ENCODE measurements at regions not wholly inside any gene's neighbourhood (a gene's known extent, or its start where the extent isn't known, plus 50 kb on each side); places are given as distances from the start of the nearest gene placed in this dataset.

- ChIA-PET CTCF (no interaction called here), POLR2A (no interaction called here)
- H3K4me1 ChIP-seq (ENCODE audit: control extremely low read depth in 1 of 4, control insufficient read depth in 4 of 4, insufficient read depth in 4 of 4, low read length in 3 of 4) = no peaks in the 10 kb centered on the region
- no peaks in the 10 kb centered on the region for H3K9me3 ChIP-seq (ENCODE audit: control extremely low read depth in 1 of 5, control insufficient read depth in 4 of 5, insufficient read depth in 2 of 5, low read depth in 1 of 5, low read length in 4 of 5)
- H3K36me3 ChIP-seq (ENCODE audit: control insufficient read depth in 4 of 4, insufficient read depth in 4 of 4, low read length in 3 of 4) = no peaks in the 10 kb centered on the region
- no peak overlapping the region for H3K27ac ChIP-seq (ENCODE audit: insufficient read depth in 1 of 2, low read depth in 1 of 2, low read length in 2 of 2, poor library complexity in 1 of 2, severe bottlenecking in 2 of 2)
- no peaks in the 10 kb centered on the region for H3K27me3 ChIP-seq (replicated peaks in 2 of 5; ENCODE audit: control insufficient read depth in 4 of 5, insufficient read depth in 5 of 5, low read length in 4 of 5)
- no peak for DNase-seq
- H3K4me3 ChIP-seq (ENCODE audit: control insufficient read depth in 1 of 7, extremely low read depth in 1 of 7, insufficient read depth in 4 of 7, low read depth in 2 of 7, low read length in 6 of 7) = no peak overlapping the region
- WGBS (ENCODE audit: insufficient coverage) = 58% methylated on average over 1 of the region's 2 CpGs
These were observed 362.3 kb upstream of the ZFP42 start for GRCh38 chr4:187633245-187633644.

GRCh38 chr4:187656959-187657358 is 338.6 kb upstream of the ZFP42 start:
- no peaks in the 10 kb centered on the region for H3K36me3 ChIP-seq (ENCODE audit: control insufficient read depth in 4 of 4, insufficient read depth in 4 of 4, low read length in 3 of 4)
- no peaks in the 10 kb centered on the region for H3K4me1 ChIP-seq (ENCODE audit: control extremely low read depth in 1 of 4, control insufficient read depth in 4 of 4, insufficient read depth in 4 of 4, low read length in 3 of 4)
- H3K4me3 ChIP-seq (ENCODE audit: control insufficient read depth in 1 of 7, extremely low read depth in 1 of 7, insufficient read depth in 4 of 7, low read depth in 2 of 7, low read length in 6 of 7) = no peak overlapping the region
- DNase-seq = no peak
- no peaks in the 10 kb centered on the region for H3K27me3 ChIP-seq (replicated peaks in 2 of 5; ENCODE audit: control insufficient read depth in 4 of 5, insufficient read depth in 5 of 5, low read length in 4 of 5)
- H3K9me3 ChIP-seq (ENCODE audit: control extremely low read depth in 1 of 5, control insufficient read depth in 4 of 5, insufficient read depth in 2 of 5, low read depth in 1 of 5, low read length in 4 of 5) = no peaks in the 10 kb centered on the region
- ChIA-PET POLR2A (no interaction called here), CTCF (no interaction called here)
- H3K27ac ChIP-seq (ENCODE audit: insufficient read depth in 1 of 2, low read depth in 1 of 2, low read length in 2 of 2, poor library complexity in 1 of 2, severe bottlenecking in 2 of 2) = no peak overlapping the region

- H3K27me3 ChIP-seq (replicated peaks in 2 of 5; ENCODE audit: control insufficient read depth in 4 of 5, insufficient read depth in 5 of 5, low read length in 4 of 5) = no peaks in the 10 kb centered on the region
- no peak overlapping the region for H3K27ac ChIP-seq (ENCODE audit: insufficient read depth in 1 of 2, low read depth in 1 of 2, low read length in 2 of 2, poor library complexity in 1 of 2, severe bottlenecking in 2 of 2)
- CTCF ChIA-PET = no interaction called here
- no peaks in the 10 kb centered on the region for H3K4me1 ChIP-seq (ENCODE audit: control extremely low read depth in 1 of 4, control insufficient read depth in 4 of 4, insufficient read depth in 4 of 4, low read length in 3 of 4)
- DNase-seq = no peak
- H3K9me3 ChIP-seq (ENCODE audit: control extremely low read depth in 1 of 5, control insufficient read depth in 4 of 5, insufficient read depth in 2 of 5, low read depth in 1 of 5, low read length in 4 of 5) = no peaks in the 10 kb centered on the region
- no peaks in the 10 kb centered on the region for H3K36me3 ChIP-seq (ENCODE audit: control insufficient read depth in 4 of 4, insufficient read depth in 4 of 4, low read length in 3 of 4)
- no peak overlapping the region for H3K4me3 ChIP-seq (ENCODE audit: control insufficient read depth in 1 of 7, extremely low read depth in 1 of 7, insufficient read depth in 4 of 7, low read depth in 2 of 7, low read length in 6 of 7)
- WGBS (ENCODE audit: insufficient coverage) = 79% methylated on average over 3 of the region's 4 CpGs
- POLR2A ChIA-PET = no interaction called here
These were observed 332.5 kb upstream of the ZFP42 start for GRCh38 chr4:187663076-187663475.

GRCh38 chr4:187664011-187664410 is 331.6 kb upstream of the ZFP42 start:
- Histone ChIP-seq H3K36me3 (ENCODE audit: control insufficient read depth in 4 of 4, insufficient read depth in 4 of 4, low read length in 3 of 4) (no peaks in the 10 kb centered on the region), H3K4me3 (ENCODE audit: control insufficient read depth in 1 of 7, extremely low read depth in 1 of 7, insufficient read depth in 4 of 7, low read depth in 2 of 7, low read length in 6 of 7) (no peak overlapping the region), H3K9me3 (ENCODE audit: control extremely low read depth in 1 of 5, control insufficient read depth in 4 of 5, insufficient read depth in 2 of 5, low read depth in 1 of 5, low read length in 4 of 5) (no peaks in the 10 kb centered on the region), H3K27me3 (replicated peaks in 2 of 5; ENCODE audit: control insufficient read depth in 4 of 5, insufficient read depth in 5 of 5, low read length in 4 of 5) (no peaks in the 10 kb centered on the region), H3K4me1 (ENCODE audit: control extremely low read depth in 1 of 4, control insufficient read depth in 4 of 4, insufficient read depth in 4 of 4, low read length in 3 of 4) (no peaks in the 10 kb centered on the region), H3K27ac (ENCODE audit: insufficient read depth in 1 of 2, low read depth in 1 of 2, low read length in 2 of 2, poor library complexity in 1 of 2, severe bottlenecking in 2 of 2) (no peak overlapping the region)
- POLR2A ChIA-PET = no interaction called here
- WGBS (ENCODE audit: insufficient coverage) = 100% methylated on average over 2 of the region's 5 CpGs
- CTCF ChIA-PET = no interaction called here
- no peak for DNase-seq

- Histone ChIP-seq H3K27me3 (replicated peaks in 2 of 5; ENCODE audit: control insufficient read depth in 4 of 5, insufficient read depth in 5 of 5, low read length in 4 of 5) (no peaks in the 10 kb centered on the region), H3K9me3 (ENCODE audit: control extremely low read depth in 1 of 5, control insufficient read depth in 4 of 5, insufficient read depth in 2 of 5, low read depth in 1 of 5, low read length in 4 of 5) (no peaks in the 10 kb centered on the region), H3K4me3 (ENCODE audit: control insufficient read depth in 1 of 7, extremely low read depth in 1 of 7, insufficient read depth in 4 of 7, low read depth in 2 of 7, low read length in 6 of 7) (no peak overlapping the region), H3K36me3 (ENCODE audit: control insufficient read depth in 4 of 4, insufficient read depth in 4 of 4, low read length in 3 of 4) (no peaks in the 10 kb centered on the region), H3K4me1 (ENCODE audit: control extremely low read depth in 1 of 4, control insufficient read depth in 4 of 4, insufficient read depth in 4 of 4, low read length in 3 of 4) (no peaks in the 10 kb centered on the region), H3K27ac (ENCODE audit: insufficient read depth in 1 of 2, low read depth in 1 of 2, low read length in 2 of 2, poor library complexity in 1 of 2, severe bottlenecking in 2 of 2) (no peak overlapping the region)
- DNase-seq = no peak
- CTCF ChIA-PET = no interaction called here
- POLR2A ChIA-PET = no interaction called here
- no CpG with 5 or more reads among the region's 1 CpG for WGBS (ENCODE audit: insufficient coverage)
These were observed 330.5 kb upstream of the ZFP42 start for GRCh38 chr4:187665086-187665485.

- no peak for DNase-seq
- no peaks in the 10 kb centered on the region for H3K36me3 ChIP-seq (ENCODE audit: control insufficient read depth in 4 of 4, insufficient read depth in 4 of 4, low read length in 3 of 4)
- H3K9me3 ChIP-seq (ENCODE audit: control extremely low read depth in 1 of 5, control insufficient read depth in 4 of 5, insufficient read depth in 2 of 5, low read depth in 1 of 5, low read length in 4 of 5) = no peaks in the 10 kb centered on the region
- 96% methylated on average over 3 of the region's 4 CpGs for WGBS (ENCODE audit: insufficient coverage)
- no peak overlapping the region for H3K27ac ChIP-seq (ENCODE audit: insufficient read depth in 1 of 2, low read depth in 1 of 2, low read length in 2 of 2, poor library complexity in 1 of 2, severe bottlenecking in 2 of 2)
- POLR2A ChIA-PET = no interaction called here
- H3K4me1 ChIP-seq (ENCODE audit: control extremely low read depth in 1 of 4, control insufficient read depth in 4 of 4, insufficient read depth in 4 of 4, low read length in 3 of 4) = no peaks in the 10 kb centered on the region
- CTCF ChIA-PET = no interaction called here
- H3K27me3 ChIP-seq (replicated peaks in 2 of 5; ENCODE audit: control insufficient read depth in 4 of 5, insufficient read depth in 5 of 5, low read length in 4 of 5) = no peaks in the 10 kb centered on the region
- H3K4me3 ChIP-seq (ENCODE audit: control insufficient read depth in 1 of 7, extremely low read depth in 1 of 7, insufficient read depth in 4 of 7, low read depth in 2 of 7, low read length in 6 of 7) = no peak overlapping the region
These were observed 329.5 kb upstream of the ZFP42 start for GRCh38 chr4:187666034-187666433.

- ChIA-PET POLR2A (no interaction called here), CTCF (no interaction called here)
- no peak for DNase-seq
- H3K4me3 ChIP-seq (ENCODE audit: control insufficient read depth in 1 of 7, extremely low read depth in 1 of 7, insufficient read depth in 4 of 7, low read depth in 2 of 7, low read length in 6 of 7) = no peak overlapping the region
- WGBS (ENCODE audit: insufficient coverage) = 72% methylated on average over 9 of the region's 9 CpGs
- no peaks in the 10 kb centered on the region for H3K27me3 ChIP-seq (replicated peaks in 2 of 5; ENCODE audit: control insufficient read depth in 4 of 5, insufficient read depth in 5 of 5, low read length in 4 of 5)
- H3K9me3 ChIP-seq (ENCODE audit: control extremely low read depth in 1 of 5, control insufficient read depth in 4 of 5, insufficient read depth in 2 of 5, low read depth in 1 of 5, low read length in 4 of 5) = no peaks in the 10 kb centered on the region
- no peaks in the 10 kb centered on the region for H3K4me1 ChIP-seq (ENCODE audit: control extremely low read depth in 1 of 4, control insufficient read depth in 4 of 4, insufficient read depth in 4 of 4, low read length in 3 of 4)
- H3K27ac ChIP-seq (ENCODE audit: insufficient read depth in 1 of 2, low read depth in 1 of 2, low read length in 2 of 2, poor library complexity in 1 of 2, severe bottlenecking in 2 of 2) = no peak overlapping the region
- no peaks in the 10 kb centered on the region for H3K36me3 ChIP-seq (ENCODE audit: control insufficient read depth in 4 of 4, insufficient read depth in 4 of 4, low read length in 3 of 4)
These were observed 328.7 kb upstream of the ZFP42 start for GRCh38 chr4:187666697-187667494.
